HG03139 (cell line): ENCODE measurements at regions not wholly inside any gene's neighbourhood (a gene's known extent, or its start where the extent isn't known, plus 50 kb on each side); places are given as distances from the start of the nearest gene placed in this dataset.
"Not testable (repeated sequence)": the region's sequence is repeated elsewhere in the genome, so short reads cannot be mapped to it uniquely, and the experiment has no call there.

ENCODE experiments used
- ATAC-seq: cut with Tn5 transposase; IDR thresholded peaks from one replicate; pipeline ENCODE4 v1.9.1; 2021; ENCODE audit not compliant: unreplicated experiment

- no peak for ATAC-seq
These were observed 201.7 kb upstream of the RBBP8 start for GRCh38 chr18:22731398-22731797.

DNA sequence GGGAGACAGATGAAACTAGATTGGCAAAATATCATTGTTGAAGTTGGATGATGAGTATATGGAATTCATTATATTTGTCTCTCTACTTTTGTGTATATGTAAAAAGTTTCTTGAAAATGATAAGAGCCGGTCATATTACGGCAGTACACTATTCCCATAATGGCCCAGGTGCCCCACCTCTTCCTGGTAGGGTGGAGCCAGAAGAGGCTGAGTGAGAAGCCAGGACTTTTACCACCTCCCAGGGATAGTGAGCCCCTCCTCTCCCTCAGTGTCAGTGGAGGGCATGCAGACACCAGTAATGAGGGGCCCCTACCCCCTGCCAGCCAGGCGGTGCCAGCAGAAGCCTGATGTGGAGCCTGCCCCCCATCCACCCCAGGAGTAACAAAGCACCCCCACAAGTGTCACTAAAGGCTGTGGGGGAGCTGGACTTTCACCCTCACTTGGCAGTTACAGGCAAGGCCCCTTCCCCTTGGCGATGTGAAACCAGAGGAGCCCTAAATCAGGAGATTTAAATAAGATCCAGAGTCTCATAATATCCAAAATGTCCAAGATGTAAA, 198.9 kb upstream of the RBBP8 start:
- no peak for ATAC-seq

DNA sequence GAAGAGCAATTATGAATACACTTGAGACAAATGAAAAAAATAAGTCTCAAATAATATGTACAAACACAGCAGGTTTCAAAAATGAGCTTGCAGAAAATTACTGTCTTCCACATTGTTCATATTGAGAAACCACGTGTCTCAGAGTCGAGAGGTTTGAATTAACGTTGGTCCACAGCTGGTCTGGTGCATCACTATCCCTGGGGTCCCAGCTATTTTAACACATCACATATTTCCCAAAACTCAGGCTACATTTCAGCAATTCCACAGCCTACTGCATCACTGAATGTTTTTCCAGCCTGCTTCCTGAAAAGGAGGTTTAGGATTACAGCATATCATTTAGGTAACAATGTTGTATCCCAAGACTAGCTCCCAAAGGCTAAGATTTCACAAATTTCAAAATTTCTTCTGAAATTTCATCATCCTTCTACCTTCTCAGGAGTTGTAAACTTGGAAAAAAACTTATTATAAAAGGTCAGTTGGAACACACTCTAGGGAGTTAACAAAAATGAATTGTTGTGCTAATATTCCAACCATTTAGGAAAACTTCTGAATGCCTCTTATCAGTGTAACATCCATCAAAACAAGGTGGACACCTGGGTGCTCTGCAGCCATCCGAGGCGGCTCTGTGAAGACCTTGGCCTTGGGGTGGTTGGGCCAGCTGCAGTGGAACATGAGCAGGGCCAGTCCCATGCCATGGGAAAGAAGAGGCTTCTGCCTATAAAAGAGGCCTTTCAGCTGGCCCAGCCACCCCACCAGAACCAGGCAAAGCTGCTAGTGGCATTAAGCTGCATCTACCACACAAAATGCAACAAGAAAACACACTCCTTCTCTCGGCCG, 198.1 kb upstream of the RBBP8 start:
- no peak for ATAC-seq

GRCh38 chr18:22737054-22737453, 196.1 kb upstream of the RBBP8 start:
- ATAC-seq, result no peak

DNA sequence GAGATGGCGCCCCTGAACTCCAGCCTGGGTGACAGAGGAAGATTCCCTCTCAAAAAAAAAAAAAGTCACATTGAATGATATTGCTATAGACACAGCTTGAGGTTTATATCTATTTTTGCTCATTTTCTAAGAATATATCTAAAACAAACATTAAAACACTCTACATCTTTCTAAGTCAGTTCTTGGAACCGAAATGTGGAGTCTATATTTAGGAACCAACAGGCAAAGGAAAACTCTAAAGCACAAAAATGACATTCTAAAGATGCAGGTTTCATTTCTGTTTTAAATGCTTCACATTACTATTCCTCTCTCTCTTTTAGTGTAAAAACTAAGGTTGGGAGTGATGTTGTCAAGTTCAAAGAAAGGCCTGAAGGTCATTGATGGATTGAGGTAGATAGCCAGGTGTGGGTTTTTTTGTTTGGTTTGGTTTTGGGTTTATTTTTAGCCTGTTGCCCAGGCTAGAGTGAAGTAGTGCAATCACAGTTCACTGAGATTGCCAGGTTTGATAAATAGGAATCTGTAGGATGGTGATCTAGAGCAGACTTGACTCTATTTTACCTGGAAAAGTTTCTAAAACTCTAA, 194.0 kb upstream of the RBBP8 start:
- no peak for ATAC-seq

GRCh38 chr18:22739789-22740188, 193.3 kb upstream of the RBBP8 start:
- no peak for ATAC-seq

DNA sequence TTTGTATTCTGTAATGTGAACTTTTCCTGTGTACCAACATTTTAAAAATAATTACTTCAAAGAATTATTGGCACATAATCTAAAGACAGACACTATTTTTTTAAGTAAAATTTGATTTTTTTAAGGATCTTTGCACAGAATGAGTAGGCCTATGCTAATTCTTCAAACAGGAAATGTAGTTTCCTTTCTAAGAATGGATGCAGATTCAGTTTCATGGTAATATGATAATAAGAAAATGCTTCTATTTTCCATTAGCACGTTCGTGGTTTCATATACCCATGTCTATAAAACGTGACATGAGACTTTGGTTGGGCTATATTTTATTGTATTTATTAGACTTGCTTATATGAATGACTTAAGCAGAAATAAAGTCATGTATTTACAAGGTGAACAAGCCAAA, 191.8 kb upstream of the RBBP8 start:
- no peak for ATAC-seq

DNA sequence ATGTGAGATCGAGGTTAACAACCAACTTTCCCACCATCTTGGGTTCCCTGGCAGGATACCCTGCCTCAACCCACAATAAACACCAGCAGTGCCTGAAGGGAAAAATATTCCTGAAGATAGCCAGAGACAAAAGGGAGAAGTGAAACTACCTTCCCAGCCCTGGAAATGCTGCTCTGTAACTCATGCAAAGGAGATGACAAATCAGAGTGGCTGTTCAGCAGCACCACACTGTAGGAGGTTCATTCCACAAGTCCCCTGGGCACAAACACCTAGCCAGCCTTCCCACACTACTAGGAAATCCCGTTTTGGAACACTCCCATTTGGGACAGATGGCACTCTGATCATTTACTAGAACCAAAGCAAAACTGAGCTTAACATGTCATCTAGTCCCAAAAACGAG, 190.7 kb upstream of the RBBP8 start:
- no peak for ATAC-seq

DNA sequence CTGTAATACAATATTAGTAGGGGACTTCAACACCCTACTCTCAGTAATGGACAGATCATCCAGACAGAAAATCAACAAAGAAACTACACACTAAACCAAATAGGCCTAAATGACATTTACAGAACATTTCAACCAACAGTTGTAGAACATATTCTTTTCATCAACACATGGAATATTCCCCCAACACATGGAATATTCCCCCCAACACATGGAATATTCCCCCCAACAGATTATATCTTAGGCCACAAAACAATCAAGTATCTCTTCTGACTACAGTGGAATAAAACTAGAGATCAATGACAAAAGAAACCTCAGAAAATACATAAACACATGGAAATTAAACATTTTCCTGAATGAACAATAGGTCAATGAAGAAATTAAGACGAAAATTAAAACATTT, 187.2 kb upstream of the RBBP8 start:
- ATAC-seq, result no peak

GRCh38 chr18:22752014-22752413, 181.1 kb upstream of the RBBP8 start:
- ATAC-seq, result no peak

DNA sequence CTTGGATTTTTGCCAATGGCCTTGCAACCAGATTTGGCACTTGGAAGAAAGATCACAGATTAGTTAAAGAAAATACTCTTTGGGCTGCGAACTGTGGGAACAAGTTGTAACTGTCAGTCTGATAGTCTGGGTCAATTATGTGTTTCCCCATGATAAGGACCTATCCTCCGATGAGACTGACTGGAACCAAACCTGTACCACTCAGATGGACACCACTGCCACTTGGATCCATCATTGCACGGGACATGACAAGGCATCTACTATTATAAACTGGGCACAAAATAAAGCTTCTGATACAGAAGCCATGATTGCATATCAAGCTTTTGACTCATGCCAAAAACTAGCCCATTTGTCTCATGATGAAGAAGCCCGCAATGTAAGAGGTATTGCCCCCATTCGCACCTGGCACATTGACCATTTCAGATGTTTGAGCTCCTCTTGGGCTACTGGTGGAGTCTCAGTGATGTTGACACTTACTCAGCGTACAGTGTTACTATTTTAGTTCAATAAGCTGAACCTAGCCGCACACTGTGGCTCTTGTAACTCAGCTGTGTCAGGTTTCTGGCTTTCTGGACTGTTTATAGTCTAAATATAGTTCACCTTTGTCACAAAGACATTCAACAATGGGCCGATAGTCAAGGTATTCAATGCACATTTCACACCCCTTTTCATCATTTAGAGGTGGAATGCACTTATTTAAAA, 179.8 kb upstream of the RBBP8 start:
- ATAC-seq, result no peak

DNA sequence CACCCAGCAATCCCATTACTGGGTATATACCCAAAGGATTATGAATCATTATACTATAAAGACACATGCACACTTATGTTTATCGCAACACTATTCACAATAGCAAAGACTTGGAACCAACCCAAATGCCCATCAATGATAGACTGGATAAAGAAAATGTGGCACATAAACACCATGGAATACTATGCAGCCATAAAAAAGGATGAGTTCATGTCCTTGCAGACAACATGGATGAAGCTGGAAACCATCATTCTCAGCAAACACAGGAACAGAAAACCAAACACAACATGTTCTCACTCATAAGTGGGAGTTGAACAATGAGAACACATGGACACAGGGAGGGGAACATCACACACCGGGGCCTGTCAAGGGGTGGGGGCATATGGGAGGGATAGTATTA, 169.1 kb upstream of the RBBP8 start:
- ATAC-seq, result not testable (repeated sequence)

- no peak for ATAC-seq
These were observed 167.2 kb upstream of the RBBP8 start for GRCh38 chr18:22765896-22766295.

DNA sequence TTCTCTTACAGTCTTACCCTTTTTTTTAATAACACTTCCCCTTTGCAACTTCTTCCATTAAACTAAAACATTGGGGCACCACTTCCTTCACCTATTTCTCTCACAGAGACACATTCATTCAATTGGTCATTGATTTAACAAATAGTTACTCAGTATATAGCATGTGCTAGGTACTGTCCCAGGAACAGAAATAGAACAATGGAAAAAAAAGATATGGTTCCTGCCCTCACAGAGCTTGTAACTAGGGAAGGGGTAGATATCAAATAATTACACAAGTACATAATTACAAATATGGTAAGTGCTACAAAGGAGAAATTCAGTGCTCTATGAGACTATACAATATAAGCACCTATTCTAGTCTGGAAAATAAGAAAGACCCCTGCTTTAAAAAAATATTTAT, 165.5 kb upstream of the RBBP8 start:
- ATAC-seq, result no peak

GRCh38 chr18:22773944-22774343, 159.2 kb upstream of the RBBP8 start:
- no peak for ATAC-seq

DNA sequence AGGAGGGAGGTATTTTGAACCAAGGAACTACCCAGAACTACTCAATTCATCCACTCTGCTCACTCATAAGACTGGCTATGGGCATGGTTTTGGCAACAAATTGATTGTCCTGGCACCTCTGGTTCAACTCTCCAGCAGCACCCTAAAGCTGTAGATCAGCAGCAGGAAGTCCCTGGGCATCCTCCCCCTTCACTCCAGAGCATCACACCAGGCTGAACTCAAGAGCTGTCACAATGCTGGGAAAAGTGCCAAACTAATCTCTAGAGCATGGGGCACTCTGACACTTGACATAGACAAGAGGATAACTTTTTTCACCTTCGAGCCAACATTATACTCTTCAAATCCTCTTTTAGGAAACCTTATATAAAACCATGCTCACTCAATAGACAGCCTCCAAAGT, 154.1 kb upstream of the RBBP8 start:
- no peak for ATAC-seq

- no peak for ATAC-seq
These were observed 149.9 kb upstream of the RBBP8 start for GRCh38 chr18:22783245-22783644.

GRCh38 chr18:22783662-22784076, 149.5 kb upstream of the RBBP8 start:
- ATAC-seq, result no peak

DNA sequence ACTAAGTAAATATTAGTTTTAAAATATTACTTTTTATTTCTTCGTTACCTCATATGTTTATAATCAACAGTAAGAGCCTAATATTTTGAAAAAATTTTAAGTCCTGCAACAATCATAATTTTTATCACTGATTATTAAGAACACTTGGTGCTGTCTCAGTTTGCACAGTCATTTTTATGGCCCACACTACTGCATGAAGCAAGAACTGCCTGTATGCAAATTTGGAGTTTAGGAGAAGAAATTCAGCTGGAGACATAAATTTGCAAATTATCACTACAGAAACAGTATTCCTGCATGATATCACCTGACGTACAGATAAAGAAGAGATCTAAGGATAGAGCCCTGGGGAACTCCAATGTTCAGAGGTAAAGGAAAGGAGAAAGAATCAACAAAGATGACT, 144.1 kb upstream of the RBBP8 start:
- no peak for ATAC-seq

GRCh38 chr18:22789600-22789999, 143.5 kb upstream of the RBBP8 start:
- no peak for ATAC-seq

DNA sequence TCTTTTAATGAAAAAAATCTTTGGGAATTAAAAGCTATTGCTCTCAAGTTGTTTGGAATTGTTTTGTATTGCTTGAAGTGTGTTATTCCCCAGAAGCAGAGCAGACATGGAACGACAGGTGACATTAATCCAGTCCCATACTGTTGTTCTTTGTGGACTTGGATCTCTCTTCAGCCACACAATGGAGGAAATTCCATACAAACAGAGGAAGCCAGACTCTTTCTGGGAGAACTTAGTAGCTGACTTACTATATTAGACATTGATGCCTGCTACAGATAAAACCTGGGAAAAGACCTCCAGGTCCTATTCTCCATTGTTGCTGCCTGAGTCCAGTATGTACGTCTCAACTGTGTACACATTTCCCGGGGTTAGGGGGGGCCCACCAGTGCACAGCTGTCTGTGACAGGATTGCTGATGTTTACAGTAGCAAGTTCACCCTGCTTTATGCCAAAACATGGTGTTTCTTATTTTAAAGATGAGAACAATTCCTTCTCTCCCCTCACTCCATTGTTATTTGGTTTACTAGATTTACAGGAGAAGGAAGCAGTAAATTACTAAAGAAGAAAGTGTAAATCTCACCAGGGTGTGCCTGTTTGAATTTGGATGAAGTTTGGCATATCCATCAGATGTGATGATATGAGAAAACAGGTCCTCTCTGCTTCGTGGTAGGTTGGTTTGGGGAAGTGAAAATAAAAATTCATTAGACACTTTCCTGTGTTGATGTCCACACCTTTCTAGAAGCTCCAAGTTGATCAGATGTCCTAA, 142.4 kb upstream of the RBBP8 start:
- ATAC-seq, result no peak
